Lower leg skin (tissue), 4 donors: ENCODE measurements at regions not wholly inside any gene's neighbourhood (a gene's known extent, or its start where the extent isn't known, plus 50 kb on each side); places are given as distances from the start of the nearest gene placed in this dataset.

Experiments
- DNase-seq, 2 donors: peaks; one replicate each; pipeline ENCODE4 v3.0.0-alpha.2; 2019; ENCODE audit warnings: low spot score in 2 of 2
- H3K4me3 ChIP-seq: fragments of 200-600 bp; sonication (generic); 2 replicates; pipeline ENCODE4 v1.5.1; 2017; ENCODE audit warnings: mild to moderate bottlenecking, low read depth; ENCODE audit not compliant: poor library complexity, severe bottlenecking
- CTCF ChIP-seq, 3 donors: fragments of 450-650 bp; IDR thresholded peaks; one replicate each; pipeline ENCODE4 v1.5.1; 2016; ENCODE audit warnings: antibody characterized with exemption in 3 of 3, mild to moderate bottlenecking in 3 of 3, moderate library complexity in 2 of 3
- POLR2A ChIP-seq, 2 donors: fragments of 450-650 bp; IDR thresholded peaks; one replicate each; pipeline ENCODE4 v1.6.1; 2016 to 2017; ENCODE audit warnings: antibody characterized with exemption in 2 of 2, mild to moderate bottlenecking in 1 of 2, moderate library complexity in 1 of 2
- WGBS, 2 donors: methylation state at CpG; one replicate each; pipeline ENCODE4 v1.1.5; 2018; 5-methylcytosine and 5-hydroxymethylcytosine counted together
- intact Hi-C: fragments of 100-400 bp; cut with DNase I; formaldehyde crosslinking; loops from one replicate; pipeline ENCODE4 v1.15.0; 2023; ENCODE audit warnings: low total_unique reads

- 64 to 71% methylated on average over 15 of the region's 15 CpGs for WGBS, 2 donors
- intact Hi-C loops: no loop called here
- H3K4me3 ChIP-seq: no peak overlapping the region
- TF ChIP-seq POLR2A (IDR thresholded peaks at IDR 0.05) (no peak), CTCF (IDR thresholded peaks at IDR 0.05) (no peak)
- DNase-seq: peak in 1 of 2 donors; percentile 67
Measured at GRCh38 chr16:87056551-87056950, 260.6 kb downstream of the C16orf95 start.

- WGBS, 2 donors: 81 to 83% methylated on average over 25 to 26 of the region's 26 CpGs
- no peak overlapping the region for H3K4me3 ChIP-seq
- TF ChIP-seq POLR2A (IDR thresholded peaks at IDR 0.05): no peak
- TF ChIP-seq CTCF (IDR thresholded peaks at IDR 0.05): no peak
- intact Hi-C loops: no loop called here
- DNase-seq: peak in 1 of 2 donors; percentile 78
Measured at GRCh38 chr16:87057211-87057881, 259.8 kb downstream of the C16orf95 start.

GRCh38 chr16:87057951-87058560, 259.1 kb downstream of the C16orf95 start:
- intact Hi-C loops: no loop called here
- H3K4me3 ChIP-seq: no peak overlapping the region
- WGBS, 2 donors: 89 to 95% methylated on average over 26 of the region's 26 CpGs
- peak in 1 of 2 donors; percentile 64 for DNase-seq
- TF ChIP-seq POLR2A (IDR thresholded peaks at IDR 0.05) (no peak), CTCF (IDR thresholded peaks at IDR 0.05) (no peak)

GRCh38 chr16:87058728-87059250, 258.4 kb downstream of the C16orf95 start:
- intact Hi-C loops: no loop called here
- TF ChIP-seq CTCF (IDR thresholded peaks at IDR 0.05) (no peak), POLR2A (IDR thresholded peaks at IDR 0.05) (no peak)
- WGBS, 2 donors: 94 to 95% methylated on average over 17 of the region's 17 CpGs
- peak in 1 of 2 donors; percentile 46 for DNase-seq
- no peak overlapping the region for H3K4me3 ChIP-seq

- WGBS, 2 donors: 46 to 53% methylated on average over 16 of the region's 16 CpGs
- intact Hi-C loops: no loop called here
- H3K4me3 ChIP-seq: no peak overlapping the region
- peak in 1 of 2 donors; percentile 73 for DNase-seq
- TF ChIP-seq POLR2A (IDR thresholded peaks at IDR 0.05) (no peak), CTCF (IDR thresholded peaks at IDR 0.05) (no peak)
Measured at GRCh38 chr16:87060034-87060986, 256.9 kb downstream of the C16orf95 start.
